SK-N-MC (cell line): ENCODE measurements at regions not wholly inside any gene's neighbourhood (a gene's known extent, or its start where the extent isn't known, plus 50 kb on each side); places are given as distances from the start of the nearest gene placed in this dataset.

Experiments
- EZH2 ChIP-seq: fragments of 200-600 bp; sonication (generic); IDR thresholded peaks from one replicate; pipeline ENCODE4 v1.6.1; 2017; ENCODE audit warnings: antibody characterized with exemption
- FOXP2 ChIP-seq: optimal IDR thresholded peaks from 2 replicates; pipeline ENCODE3; 2011; ENCODE audit warnings: mild to moderate bottlenecking, moderate library complexity; ENCODE audit not compliant: insufficient read depth; ENCODE audit errors: extremely low read length, control extremely low read depth
- POLR2AphosphoS5 ChIP-seq: IDR thresholded peaks from 2 replicates; pipeline ENCODE4 v1.6.1; 2012; ENCODE audit warnings: mild to moderate bottlenecking, low read depth, low read length, borderline replicate concordance

- TF ChIP-seq EZH2, result no peak
- no peak for TF ChIP-seq FOXP2
- TF ChIP-seq POLR2AphosphoS5, result no peak
These were observed 204.8 kb downstream of the HAPSTR1 start for GRCh38 chr16:9296271-9296590.
